Ovary (tissue), 3 donors: ENCODE measurements at regions not wholly inside any gene's neighbourhood (a gene's known extent, or its start where the extent isn't known, plus 50 kb on each side); places are given as distances from the start of the nearest gene placed in this dataset.

Source experiments
- EP300 ChIP-seq: sonication (generic); formaldehyde crosslinking; IDR thresholded peaks from one replicate; pipeline ENCODE4 v1.6.1; 2017; ENCODE audit warnings: antibody characterized with exemption
- POLR2A ChIP-seq: fragments of 450-650 bp; IDR thresholded peaks from one replicate; pipeline ENCODE4 v1.6.1; 2017; ENCODE audit warnings: antibody characterized with exemption, mild to moderate bottlenecking, moderate library complexity
- TF ChIP-seq, protein P1 (sequence below), 3 donors: fragments of 450-650 bp in 2 of 3; fragments of 200-600 bp in 1 of 3; IDR thresholded peaks; one replicate each; pipeline versions ENCODE4 v1.5.1 to v1.8.0; 2016 to 2022; ENCODE audit warnings: antibody characterized with exemption in 3 of 3, mild to moderate bottlenecking in 1 of 3
- donor health status: DM: no; HTN: no; CAD: no.

DNA sequence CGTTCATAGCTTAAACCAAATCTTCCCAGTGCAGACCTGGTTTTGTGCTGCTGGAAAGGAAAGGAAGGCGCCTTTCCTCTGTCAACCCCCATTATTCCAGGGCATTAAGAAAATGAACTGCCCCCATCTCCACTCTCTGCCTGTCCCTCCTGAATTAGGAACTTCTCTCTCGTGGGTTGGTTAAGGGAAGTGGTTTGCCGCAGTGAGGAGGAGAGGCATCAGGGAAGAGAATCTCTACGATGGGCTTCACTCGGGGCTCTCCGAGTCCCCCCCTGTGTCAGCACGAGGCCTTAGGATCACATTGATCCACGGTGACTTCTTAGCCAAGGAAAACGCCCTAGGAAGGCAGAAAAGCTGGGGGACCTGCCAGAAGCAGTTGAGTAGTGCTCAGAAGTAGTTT, 53.9 kb upstream of the LYZL2 start:
- TF ChIP-seq POLR2A (no peak), EP300 (no peak)
- TF ChIP-seq, protein P1, sequence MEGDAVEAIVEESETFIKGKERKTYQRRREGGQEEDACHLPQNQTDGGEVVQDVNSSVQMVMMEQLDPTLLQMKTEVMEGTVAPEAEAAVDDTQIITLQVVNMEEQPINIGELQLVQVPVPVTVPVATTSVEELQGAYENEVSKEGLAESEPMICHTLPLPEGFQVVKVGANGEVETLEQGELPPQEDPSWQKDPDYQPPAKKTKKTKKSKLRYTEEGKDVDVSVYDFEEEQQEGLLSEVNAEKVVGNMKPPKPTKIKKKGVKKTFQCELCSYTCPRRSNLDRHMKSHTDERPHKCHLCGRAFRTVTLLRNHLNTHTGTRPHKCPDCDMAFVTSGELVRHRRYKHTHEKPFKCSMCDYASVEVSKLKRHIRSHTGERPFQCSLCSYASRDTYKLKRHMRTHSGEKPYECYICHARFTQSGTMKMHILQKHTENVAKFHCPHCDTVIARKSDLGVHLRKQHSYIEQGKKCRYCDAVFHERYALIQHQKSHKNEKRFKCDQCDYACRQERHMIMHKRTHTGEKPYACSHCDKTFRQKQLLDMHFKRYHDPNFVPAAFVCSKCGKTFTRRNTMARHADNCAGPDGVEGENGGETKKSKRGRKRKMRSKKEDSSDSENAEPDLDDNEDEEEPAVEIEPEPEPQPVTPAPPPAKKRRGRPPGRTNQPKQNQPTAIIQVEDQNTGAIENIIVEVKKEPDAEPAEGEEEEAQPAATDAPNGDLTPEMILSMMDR (IDR thresholded peaks at IDR 0.05) = no peak
